ENCODE measurements at regions not wholly inside any gene's neighbourhood (a gene's known extent, or its start where the extent isn't known, plus 50 kb on each side); places are given as distances from the start of the nearest gene placed in this dataset.

- TF ChIP-seq CTCF (IDR thresholded peaks at IDR 0.05; ENCODE audit: insufficient read depth, low read length) (no peak), GABPA (IDR thresholded peaks at IDR 0.05; ENCODE audit: low read depth) (no peak), SPI1 (IDR thresholded peaks at IDR 0.05; ENCODE audit: borderline replicate concordance, low read depth) (no peak), POLR2AphosphoS5 (IDR thresholded peaks at IDR 0.05; ENCODE audit: low read depth) (no peak), REST (IDR thresholded peaks at IDR 0.05; ENCODE audit: insufficient replicate concordance, low read depth) (no peak)
- no peak overlapping the region for H3K27ac ChIP-seq (replicated peaks)
- no peak for DNase-seq (ENCODE audit: low read depth in 1 of 2, low spot score in 1 of 2)
- no peaks in the 10 kb centered on the region for H3K27me3 ChIP-seq (ENCODE audit: insufficient read depth, poor library complexity, severe bottlenecking)
- no peak overlapping the region for H3K4me3 ChIP-seq (replicated peaks; ENCODE audit: insufficient read depth, low read length)
Observed at GRCh38 chr1:8147956-8148355, 121.8 kb upstream of the ERRFI1 start.

GRCh38 chr1:8146257-8146855 is 120.2 kb upstream of the ERRFI1 start:
- Histone ChIP-seq H3K27ac (replicated peaks) (no peak overlapping the region), H3K27me3 (ENCODE audit: insufficient read depth, poor library complexity, severe bottlenecking) (no peaks in the 10 kb centered on the region), H3K4me3 (replicated peaks; ENCODE audit: insufficient read depth, low read length) (no peak overlapping the region)
- no peak for DNase-seq (ENCODE audit: low read depth in 1 of 2, low spot score in 1 of 2)
- no peak for TF ChIP-seq POLR2AphosphoS5 (IDR thresholded peaks at IDR 0.05; ENCODE audit: low read depth)
- no peak for TF ChIP-seq SPI1 (IDR thresholded peaks at IDR 0.05; ENCODE audit: borderline replicate concordance, low read depth)
- TF ChIP-seq GABPA (IDR thresholded peaks at IDR 0.05; ENCODE audit: low read depth), result no peak
- TF ChIP-seq CTCF (IDR thresholded peaks at IDR 0.05; ENCODE audit: insufficient read depth, low read length), result no peak
- no peak for TF ChIP-seq REST (IDR thresholded peaks at IDR 0.05; ENCODE audit: insufficient replicate concordance, low read depth)

GRCh38 chr1:8145545-8146202 is 119.6 kb upstream of the ERRFI1 start:
- DNase-seq (ENCODE audit: low read depth in 1 of 2, low spot score in 1 of 2), result no peak

More at GRCh38 chr1:8145545-8146202, 119.6 kb upstream of the ERRFI1 start:
- Histone ChIP-seq H3K27ac (replicated peaks) (no peak overlapping the region), H3K4me3 (replicated peaks; ENCODE audit: insufficient read depth, low read length) (no peak overlapping the region), H3K27me3 (ENCODE audit: insufficient read depth, poor library complexity, severe bottlenecking) (no peaks in the 10 kb centered on the region)
- no peak for TF ChIP-seq CTCF (IDR thresholded peaks at IDR 0.05; ENCODE audit: insufficient read depth, low read length)
- TF ChIP-seq REST (IDR thresholded peaks at IDR 0.05; ENCODE audit: insufficient replicate concordance, low read depth), result no peak
- TF ChIP-seq GABPA (IDR thresholded peaks at IDR 0.05; ENCODE audit: low read depth), result no peak
- TF ChIP-seq POLR2AphosphoS5 (IDR thresholded peaks at IDR 0.05; ENCODE audit: low read depth), result no peak
- no peak for TF ChIP-seq SPI1 (IDR thresholded peaks at IDR 0.05; ENCODE audit: borderline replicate concordance, low read depth)
